Astrocyte of the cerebellum (primary cell): ENCODE measurements at regions not wholly inside any gene's neighbourhood (a gene's known extent, or its start where the extent isn't known, plus 50 kb on each side); places are given as distances from the start of the nearest gene placed in this dataset.

Source experiments
- DNase-seq: peaks from one replicate; pipeline ENCODE4 v3.0.0-alpha.2; 2011; ENCODE audit warnings: low read depth
- H3K4me3 ChIP-seq: 2 replicates; pipeline ENCODE4 v1.5.1; 2011; ENCODE audit warnings: mild to moderate bottlenecking, low read depth, low read length, moderate library complexity
- CTCF ChIP-seq: IDR thresholded peaks from 2 replicates; pipeline ENCODE4 v1.5.1; 2012; ENCODE audit warnings: low read length, low read depth, moderate library complexity, mild to moderate bottlenecking; ENCODE audit errors: missing control alignments
- in situ Hi-C: cut with HindIII; loops from 2 replicates; pipeline ENCODE4 v1.10.0; 2017; ENCODE audit warnings: low sequenced_read_pairs

DNA sequence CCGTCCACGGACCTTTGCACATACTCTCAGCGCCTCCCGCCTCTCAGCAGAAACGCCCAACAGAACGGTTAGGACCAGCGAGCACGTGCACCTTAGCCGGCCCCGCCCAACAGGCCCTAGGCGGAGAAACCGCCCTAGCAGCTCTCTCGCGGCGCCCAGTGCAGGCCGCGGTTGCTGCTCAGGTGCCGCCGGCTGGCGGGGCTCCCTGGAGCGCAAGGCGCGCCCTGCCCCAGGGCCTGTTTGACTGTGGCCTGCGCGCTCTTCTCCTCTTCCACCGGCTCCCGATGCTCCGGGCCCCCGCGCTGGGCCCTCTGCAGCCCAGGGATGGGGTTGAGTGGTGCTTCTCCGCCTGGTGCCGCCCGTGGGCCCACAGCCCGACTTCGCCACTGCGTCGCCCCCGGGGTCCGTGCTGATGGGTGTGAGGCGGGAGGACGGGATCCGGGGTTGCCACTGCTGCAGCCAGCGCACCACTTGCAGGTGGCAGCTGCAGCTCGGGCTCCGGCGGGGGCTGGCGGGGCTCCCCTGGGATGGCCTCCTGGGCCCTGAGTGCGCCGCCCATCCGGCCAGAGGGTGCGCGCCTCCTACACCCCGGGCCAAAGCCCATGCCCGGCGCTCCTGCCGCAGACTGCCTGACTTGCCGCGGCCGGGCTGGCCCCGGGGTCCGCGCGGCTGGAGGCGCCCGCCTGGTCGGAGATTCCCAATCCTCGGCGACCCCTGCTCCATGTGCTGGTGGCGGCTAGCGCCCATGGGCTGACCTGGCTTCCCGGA is 1889.4 kb upstream of the CDH9 start:
- H3K4me3 ChIP-seq: no peak overlapping the region
- DNase-seq: no peak
- in situ Hi-C loops: no loop called here
- no peak for TF ChIP-seq CTCF

DNA sequence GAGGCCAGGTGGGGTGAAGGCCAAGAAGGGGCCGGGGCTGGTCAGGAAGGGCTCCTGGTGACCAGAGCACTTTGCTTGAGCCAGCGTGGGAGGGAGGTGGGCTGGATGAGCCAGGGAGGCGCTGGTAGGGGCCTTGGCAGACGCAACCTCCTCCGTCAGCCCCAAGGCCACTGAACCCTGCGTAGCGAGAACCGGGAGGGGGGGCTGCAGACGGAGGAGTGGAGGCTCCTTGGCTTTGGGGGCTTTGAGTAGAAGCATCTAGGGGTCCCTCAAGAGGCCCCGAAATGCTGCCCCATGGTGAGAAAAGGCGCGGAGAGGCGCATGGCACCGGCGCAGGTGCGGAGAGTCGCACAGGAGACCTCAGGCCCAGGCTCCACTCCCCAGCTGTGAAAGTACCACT is 1888.0 kb upstream of the CDH9 start:
- no peak for TF ChIP-seq CTCF
- in situ Hi-C loops: no loop called here
- no peak overlapping the region for H3K4me3 ChIP-seq
- no peak for DNase-seq

- in situ Hi-C loops: no loop called here
- DNase-seq: no peak
These were observed 1879.2 kb upstream of the CDH9 start for GRCh38 chr5:28917631-28918030.

GRCh38 chr5:28914297-28914696 is 1875.9 kb upstream of the CDH9 start:
- no peak for DNase-seq
- TF ChIP-seq CTCF: no peak
- in situ Hi-C loops: no loop called here
- H3K4me3 ChIP-seq: no peak overlapping the region

More at GRCh38 chr5:28917631-28918030, 1879.2 kb upstream of the CDH9 start:
- no peak overlapping the region for H3K4me3 ChIP-seq
- TF ChIP-seq CTCF: no peak

DNA sequence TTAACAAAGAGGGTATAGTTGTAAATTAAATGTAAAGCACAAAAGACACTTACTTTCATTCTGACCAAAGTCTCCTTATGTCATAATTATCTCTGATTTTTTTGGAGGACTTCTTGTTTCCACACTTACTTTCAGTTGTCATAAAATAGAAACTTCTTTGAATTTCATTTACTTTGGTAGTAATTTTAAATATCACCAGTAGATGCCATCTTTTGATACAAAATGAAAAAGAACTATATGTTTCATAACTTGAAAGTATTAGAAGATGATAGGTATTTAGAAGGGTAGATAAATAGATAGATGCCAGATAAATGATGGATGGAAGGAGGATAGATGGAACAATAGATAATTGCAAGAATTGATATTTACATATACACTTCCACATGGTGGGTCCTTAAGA is 1865.3 kb upstream of the CDH9 start:
- DNase-seq: no peak
- H3K4me3 ChIP-seq: no peak overlapping the region
- in situ Hi-C loops: no loop called here
- TF ChIP-seq CTCF: no peak

DNA sequence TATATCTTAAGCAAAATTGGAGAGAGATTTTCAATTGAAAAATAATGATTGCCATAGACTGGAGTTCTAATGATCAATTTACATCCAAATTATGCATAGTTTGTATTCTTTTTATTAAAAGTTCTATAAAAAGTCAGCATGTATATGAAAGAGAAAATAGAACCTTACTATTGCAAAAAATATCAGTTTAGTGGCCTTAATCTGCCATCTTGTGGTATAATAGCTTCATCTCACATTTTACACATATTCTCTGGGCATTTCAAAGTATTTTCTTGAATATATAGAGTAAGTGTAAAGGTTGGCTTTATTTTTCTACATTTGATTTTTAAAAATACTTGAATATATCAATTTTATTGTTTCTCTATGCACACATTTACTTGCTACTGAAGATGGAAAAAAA is 1858.6 kb upstream of the CDH9 start:
- no peak for TF ChIP-seq CTCF
- in situ Hi-C loops: no loop called here
- peak; percentile 8 for DNase-seq
- no peak overlapping the region for H3K4me3 ChIP-seq
